ENCODE measurements at regions not wholly inside any gene's neighbourhood (a gene's known extent, or its start where the extent isn't known, plus 50 kb on each side); places are given as distances from the start of the nearest gene placed in this dataset.

DNA sequence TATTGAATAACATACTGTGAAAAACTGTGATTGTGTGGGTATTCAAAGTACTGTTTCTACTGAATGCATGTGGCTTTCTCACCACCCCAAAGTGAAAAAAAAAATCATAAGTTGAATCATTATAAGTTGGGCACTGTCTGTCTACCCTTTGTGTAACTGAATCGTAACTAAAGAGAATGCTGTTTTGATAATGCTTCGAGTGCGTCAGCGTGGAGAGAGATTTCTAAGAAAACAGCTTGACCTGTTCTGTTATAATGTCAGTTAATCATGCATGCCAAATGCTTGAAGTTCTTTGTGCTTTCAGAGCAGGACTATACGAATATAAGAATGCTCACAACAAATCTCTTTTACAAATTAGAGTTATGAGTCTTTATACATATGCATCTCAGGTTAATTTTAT lies 148.8 kb upstream of the SGCD start:
- TF ChIP-seq CTCF (conservative IDR thresholded peaks at IDR 0.05 in 1 of 2, IDR thresholded peaks at IDR 0.05 in 1 of 2; ENCODE audit: extremely low read depth in 1 of 2, insufficient read depth in 1 of 2, low read depth in 1 of 2, low read length in 2 of 2) (no peak), EZH2 (IDR thresholded peaks at IDR 0.05; ENCODE audit: borderline replicate concordance, low read length) (no peak)
